ENCODE measurements at regions not wholly inside any gene's neighbourhood (a gene's known extent, or its start where the extent isn't known, plus 50 kb on each side); places are given as distances from the start of the nearest gene placed in this dataset. TPM values are rescaled to one million over a fixed set of nuclear protein-coding genes. Genes with fewer than 3 reads are reported as not detected.

Small RNA genes in the stretch of these regions (small RNA-seq; reads per million reads assigned to genes)
- gene AC093787.1 (ENCODE audit: low replicate concordance) = not detected

Measured in spinal cord (tissue), 1 donor.